ENCODE measurements at regions not wholly inside any gene's neighbourhood (a gene's known extent, or its start where the extent isn't known, plus 50 kb on each side); places are given as distances from the start of the nearest gene placed in this dataset.

GRCh38 chr9:99445920-99446319, 223.8 kb downstream of the SEC61B start:
- Histone ChIP-seq H4K91ac (replicated peaks; ENCODE audit: insufficient read length, low read length) (no peak overlapping the region), H3K4me3 (ENCODE audit: extremely low read depth in 1 of 4, insufficient read depth in 2 of 4, low read depth in 3 of 4, low read length in 4 of 4) (no peak overlapping the region), H4K8ac (ENCODE audit: extremely low read depth, insufficient read depth, low read length) (no peak overlapping the region), H4K20me1 (replicated peaks in 1 of 2; ENCODE audit: control insufficient read depth in 1 of 2, insufficient read depth in 2 of 2, low read length in 2 of 2) (no peaks in the 10 kb centered on the region), H3K56ac (replicated peaks; ENCODE audit: insufficient read length, low read depth, low read length) (no peak overlapping the region), H3K9ac (replicated peaks in 1 of 4; ENCODE audit: extremely low read depth in 1 of 4, low read depth in 3 of 4, low read length in 3 of 4) (no peak overlapping the region), H3K9me3 (ENCODE audit: insufficient read depth in 2 of 2, low read depth in 1 of 2, low read length in 1 of 2) (no peaks in the 10 kb centered on the region), H3K23ac (ENCODE audit: insufficient read length) (no peak overlapping the region), H2BK120ac (replicated peaks; ENCODE audit: low read depth, low read length) (no peak overlapping the region), H2BK5ac (ENCODE audit: low read depth, low read length) (no peak overlapping the region), H2AFZ (ENCODE audit: low read length) (no peak overlapping the region), H2BK12ac (ENCODE audit: low read depth, low read length) (no peak overlapping the region), H3K4ac (replicated peaks; ENCODE audit: insufficient read length, low read depth, low read length) (no peak overlapping the region), H3K27ac (ENCODE audit: low read depth, low read length) (no peak overlapping the region), H3K79me1 (ENCODE audit: low read depth, low read length) (no peaks in the 10 kb centered on the region), H3K23me2 (ENCODE audit: low read depth, low read length) (no peaks in the 10 kb centered on the region), H3K79me2 (ENCODE audit: control insufficient read depth in 1 of 2, insufficient read depth in 2 of 2, low read length in 2 of 2) (no peaks in the 10 kb centered on the region), H2BK20ac (ENCODE audit: low read length) (no peak overlapping the region), H3K18ac (ENCODE audit: extremely low read depth, low read length) (no peak overlapping the region), H2BK15ac (ENCODE audit: low read length) (no peak overlapping the region), H2AK5ac (ENCODE audit: low read depth, low read length) (no peak overlapping the region), H3K14ac (ENCODE audit: insufficient read length) (no peak overlapping the region), H3K4me2 (ENCODE audit: insufficient read depth in 1 of 2, low read depth in 2 of 2, low read length in 2 of 2) (no peak overlapping the region), H3K27me3 (replicated peaks in 1 of 4; ENCODE audit: control insufficient read depth in 3 of 4, extremely low read depth in 1 of 4, insufficient read depth in 3 of 4, low read length in 3 of 4) (no peaks in the 10 kb centered on the region), H4K5ac (ENCODE audit: insufficient read length, low read depth, low read length) (no peak overlapping the region), H3K4me1 (replicated peaks in 1 of 4; ENCODE audit: control insufficient read depth in 3 of 4, insufficient read depth in 4 of 4, low read length in 3 of 4) (no peaks in the 10 kb centered on the region), H3K36me3 (ENCODE audit: control insufficient read depth in 2 of 4, insufficient read depth in 4 of 4, low read length in 3 of 4) (no peaks in the 10 kb centered on the region)
- ChIA-PET CTCF (ENCODE audit: partially characterized antibody) (interaction anchor here (1.0 to 2.2 kb wide), 3 partner anchors 14 to 117 kb away, joined by 5 to 7 read pairs (median 5); no protein-coding TSS in a partner anchor), POLR2A (ENCODE audit: partially characterized antibody) (interaction anchor here (0.6 kb wide), 1 partner anchor 164 kb away, joined by 3 read pairs; no protein-coding TSS in a partner anchor)
- FAIRE-seq (no peak), DNase-seq (ENCODE audit: low read depth in 1 of 2, low spot score in 2 of 2) (no peak)
- 91% methylated on average over 4 of the region's 4 CpGs; no CpG with 5 or more reads in 1 of the 2 experiments for WGBS, 2 experiments (ENCODE audit: extremely low coverage in 1 of 2, insufficient coverage in 1 of 2, insufficient read length in 1 of 2, insufficient replicate concordance in 2 of 2, low coverage in 1 of 2, low lambda C conversion rate in 2 of 2, missing lambda C conversion rate in 1 of 2)
- no peak for TF ChIP-seq BRCA1 (IDR thresholded peaks at IDR 0.05; ENCODE audit: low read depth, low read length)
